ENCODE measurements at regions not wholly inside any gene's neighbourhood (a gene's known extent, or its start where the extent isn't known, plus 50 kb on each side); places are given as distances from the start of the nearest gene placed in this dataset.

GRCh38 chr10:47146572-47146971 lies 153.4 kb upstream of the GDF10 start:
- TF ChIP-seq EZH2 (optimal IDR thresholded peaks at IDR 0.05; ENCODE audit: low read depth, low read length) (no peak), CTCF (IDR thresholded peaks at IDR 0.05; ENCODE audit: low read length) (no peak), EZH2phosphoT487 (IDR thresholded peaks at IDR 0.05; ENCODE audit: low read length) (no peak)
